K562 (cell line): ENCODE measurements at regions not wholly inside any gene's neighbourhood (a gene's known extent, or its start where the extent isn't known, plus 50 kb on each side); places are given as distances from the start of the nearest gene placed in this dataset.

Experiments
- ATAC-seq: fragments of 200-7000 bp; cut with Tn5 transposase; 3 replicates; pipeline ENCODE4 v1.9.1; 2020; ENCODE audit warnings: moderate library complexity
- BruUV-seq: library from RNA; stranded (reverse); fragments of 400-500 nt; replicated peaks from 2 replicates; lab custom pipeline; 2021; lab: Mats Ljungman, UMichigan
- CTCF ChIA-PET: fragments of 300-600 bp; formaldehyde crosslinking; extraction: SDS; loops from one replicate; lab custom pipeline; 2021; ENCODE audit warnings: low intra/inter-chr PET ratio; lab: Yijun Ruan, JAX
- POLR2A ChIA-PET: fragments of 300-600, 350-650 bp; sonication (Branson Sonifier 250); formaldehyde crosslinking; extraction: SDS; loops from one replicate; lab custom pipeline; 2021; ENCODE audit warnings: antibody characterized with exemption, inconsistent platforms; lab: Yijun Ruan, JAX
- DNase-seq, 4 experiments: peaks; one replicate each; pipeline versions ENCODE4 v3.0.0 to v3.0.0-alpha.2; 2011 to 2018; ENCODE audit warnings: low spot score in 3 of 4, mixed read lengths in 3 of 4; ENCODE audit errors: extremely low read depth in 1 of 4
- FAIRE-seq: peaks from 2 replicates; lab custom pipeline; 2011; peaks lifted over from hg19 to GRCh38; lab: Jason Lieb, UNC
- H2AFZ ChIP-seq: 2 replicates; pipeline ENCODE4 v1.6.0; 2011; ENCODE audit warnings: low read depth, low read length, control low read depth, inconsistent platforms
- H3K27ac ChIP-seq: fragments of 200-600 bp; 3 replicates; pipeline ENCODE4 v1.8.0; 2011; ENCODE audit warnings: low read depth, mild to moderate bottlenecking, control low read depth, inconsistent platforms, low read length, moderate library complexity, mixed read lengths; ENCODE audit errors: extremely low read depth
- H3K27me3 ChIP-seq, 2 experiments: fragments of 300-600 bp in 1 of 2; 2 replicates in 1 of 2; 3 replicates in 1 of 2; pipeline versions ENCODE4 v1.6.0 to v1.8.0; 2011; ENCODE audit warnings: inconsistent platforms in 2 of 2, low read length in 2 of 2, mild to moderate bottlenecking in 1 of 2, mixed read lengths in 1 of 2, moderate library complexity in 1 of 2; ENCODE audit not compliant: control insufficient read depth in 2 of 2, insufficient read depth in 2 of 2
- H3K36me3 ChIP-seq: fragments of 300-600 bp; 3 replicates; pipeline ENCODE4 v1.8.0; 2011; ENCODE audit warnings: mild to moderate bottlenecking, low read length, inconsistent platforms; ENCODE audit not compliant: control insufficient read depth, insufficient read depth
- H3K4me1 ChIP-seq, 2 experiments: fragments of 200-600 bp in 1 of 2; replicated peaks in 1 of 2; 2 replicates in 1 of 2; 3 replicates in 1 of 2; pipeline versions ENCODE4 v1.5.1 to v1.8.0; 2011; ENCODE audit warnings: inconsistent platforms in 2 of 2, low read length in 2 of 2, mild to moderate bottlenecking in 1 of 2, mixed read lengths in 1 of 2, moderate library complexity in 1 of 2; ENCODE audit not compliant: control insufficient read depth in 2 of 2, insufficient read depth in 2 of 2
- H3K4me2 ChIP-seq: 2 replicates; pipeline ENCODE4 v1.6.1; 2011; ENCODE audit warnings: low read length, control low read depth, inconsistent platforms, mixed read lengths; ENCODE audit not compliant: insufficient read depth
- H3K4me3 ChIP-seq: fragments of 200-600 bp; sonication (generic), shearing (Covaris generic); 2 replicates; pipeline ENCODE4 v1.5.1; 2016; ENCODE audit warnings: control low read depth, inconsistent platforms
- H3K79me2 ChIP-seq: fragments of 200-600 bp; 3 replicates; pipeline ENCODE4 v1.8.0; 2011; ENCODE audit warnings: low read length, inconsistent platforms; ENCODE audit not compliant: control insufficient read depth, insufficient read depth
- H3K9ac ChIP-seq, 2 experiments: 2 replicates each; pipeline versions ENCODE4 v1.6.0 to v1.6.1; 2011; ENCODE audit warnings: low read depth in 2 of 2, low read length in 2 of 2, control low read depth in 1 of 2, inconsistent platforms in 1 of 2, mild to moderate bottlenecking in 1 of 2, mixed read lengths in 1 of 2; ENCODE audit not compliant: insufficient read depth in 1 of 2
- H3K9me1 ChIP-seq: one replicate; pipeline ENCODE4 v1.6.0; 2011; ENCODE audit warnings: inconsistent platforms, mild to moderate bottlenecking, low read length, moderate library complexity; ENCODE audit not compliant: control insufficient read depth, insufficient read depth
- H3K9me3 ChIP-seq: replicated peaks from 2 replicates; pipeline ENCODE4 v1.5.1; 2011; ENCODE audit warnings: low read depth, low read length, inconsistent platforms; ENCODE audit not compliant: control insufficient read depth, insufficient read depth
- H4K20me1 ChIP-seq: replicated peaks from 2 replicates; pipeline ENCODE4 v1.6.1; 2011; ENCODE audit warnings: low read length, inconsistent platforms, mixed read lengths; ENCODE audit not compliant: control insufficient read depth, insufficient read depth
- CBX1 ChIP-seq: sonication (generic); IDR thresholded peaks from 2 replicates; pipeline ENCODE4 v1.6.1; 2016; ENCODE audit warnings: antibody characterized with exemption, low read depth, mild to moderate bottlenecking
- CHD7 ChIP-seq: fragments of 200-600 bp; sonication (generic); IDR thresholded peaks from one replicate; pipeline ENCODE4 v1.6.1; 2012; ENCODE audit warnings: mild to moderate bottlenecking, low read depth, low read length, inconsistent platforms
- E2F5 ChIP-seq: sonication (generic); formaldehyde crosslinking; IDR thresholded peaks from 2 replicates; pipeline ENCODE4 v1.8.0; 2022; ENCODE audit warnings: mild to moderate bottlenecking, missing genetic modification reagents
- MYNN ChIP-seq, 2 experiments: sonication (generic); formaldehyde crosslinking in 1 of 2; IDR thresholded peaks; 2 replicates each; pipeline versions ENCODE4 v1.5.0 to v1.6.1; 2016 to 2020; ENCODE audit warnings: antibody characterized with exemption in 1 of 2, missing genetic modification reagents in 1 of 2
- SAFB2 ChIP-seq: fragments of 200-400 bp; formaldehyde crosslinking; IDR thresholded peaks from 2 replicates; pipeline ENCODE4 v1.6.1; 2018; ENCODE audit warnings: borderline replicate concordance, low read length, low read depth, moderate library complexity; ENCODE audit not compliant: severe bottlenecking
- SMAD4 ChIP-seq: fragments of 250-450 bp; sonication (Bioruptor Pico); conservative IDR thresholded peaks from 2 replicates; pipeline ENCODE4 v1.8.0; 2021; ENCODE audit warnings: inconsistent platforms, mild to moderate bottlenecking, moderate library complexity
- SPI1 ChIP-seq: IDR thresholded peaks from 2 replicates; pipeline ENCODE4 v1.6.1; 2011; ENCODE audit warnings: low read depth, low read length, control low read depth, borderline replicate concordance
- ZNF175 ChIP-seq: fragments of 200-800 bp; sonication (Bioruptor generic); IDR thresholded peaks from 2 replicates; pipeline ENCODE4 v1.6.1; 2016; ENCODE audit warnings: low read depth, mild to moderate bottlenecking, missing genetic modification characterization, missing compliant biosample characterization
- WGBS: fragments of 100-300 bp; shearing (Covaris generic); methylation state at CpG from one replicate; pipeline ENCODE4 v1.1.6; 2016; ENCODE audit warnings: low coverage, mixed read lengths; ENCODE audit not compliant: insufficient coverage; ENCODE audit errors: missing lambda C conversion rate; 5-methylcytosine and 5-hydroxymethylcytosine counted together
- in situ Hi-C: fragments of 300-500 bp; cut with MboI; formaldehyde crosslinking; loops from 4 replicates; pipeline ENCODE4 v1.15.0; 2018; ENCODE audit warnings: inconsistent platforms, mixed read lengths
- intact Hi-C: fragments of 100-400 bp; cut with micrococcal nuclease; formaldehyde crosslinking; loops from 2 replicates; pipeline ENCODE4 v1.14.2; 2022

GRCh38 chr18:39549144-39549543 lies 1983.5 kb upstream of the CELF4 start:
- in situ Hi-C loops, result no loop called here
- Histone ChIP-seq H3K4me3 (no peak overlapping the region), H3K9ac (no peak overlapping the region), H3K27ac (no peak overlapping the region), H3K9me3 (no peaks in the 10 kb centered on the region), H3K4me2 (no peak overlapping the region), H3K36me3 (no peaks in the 10 kb centered on the region), H3K27me3 (no peaks in the 10 kb centered on the region)
- no peak for ATAC-seq
- CTCF ChIA-PET, result no interaction called here
- no peak for DNase-seq
- intact Hi-C loops, result no loop called here
- POLR2A ChIA-PET, result interaction anchor here (0.6 kb wide), 1 partner anchor 1745 kb away, joined by 3 read pairs; no protein-coding TSS in a partner anchor
- TF ChIP-seq SAFB2 (no peak), ZNF175 (CRISPR knock-in tag) (no peak), CBX1 (no peak), SPI1 (no peak), E2F5 (no peak), SMAD4 (CRISPR knock-in tag) (no peak), MYNN (IDR thresholded peaks at IDR 0.05) (no peak), MYNN (CRISPR knock-in tag; IDR thresholded peaks at IDR 0.05) (no peak), CHD7 (no peak)
- TF ChIP-seq, all 486 proteins: peak for 0
- Histone ChIP-seq H2AFZ (no peak overlapping the region), H4K20me1 (no peaks in the 10 kb centered on the region), H3K79me2 (no peaks in the 10 kb centered on the region), H3K9me1 (no peaks in the 10 kb centered on the region), H3K4me1 (no peaks in the 10 kb centered on the region)
- 0% methylated on average over 1 of the region's 1 CpG for WGBS
- no TSS peak for BruUV-seq
- FAIRE-seq, result no peak
